Panc1 (cell line): ENCODE measurements at regions not wholly inside any gene's neighbourhood (a gene's known extent, or its start where the extent isn't known, plus 50 kb on each side); places are given as distances from the start of the nearest gene placed in this dataset.
"Not testable (repeated sequence)": the region's sequence is repeated elsewhere in the genome, so short reads cannot be mapped to it uniquely, and the experiment has no call there.

Source experiments
- POLR2AphosphoS5 ChIP-seq: IDR thresholded peaks from 2 replicates; pipeline ENCODE4 v1.6.1; 2012; ENCODE audit warnings: mild to moderate bottlenecking, low read depth, low read length, moderate library complexity
- SIN3A ChIP-seq: IDR thresholded peaks from 2 replicates; pipeline ENCODE4 v1.6.1; 2012; ENCODE audit warnings: low read depth, mild to moderate bottlenecking, low read length, moderate library complexity, borderline replicate concordance; ENCODE audit not compliant: insufficient read depth
- TF ChIP-seq, protein P1 (sequence below): fragments of 450-650 bp; IDR thresholded peaks from 2 replicates; pipeline ENCODE4 v1.5.1; 2017; ENCODE audit warnings: mild to moderate bottlenecking
- TF ChIP-seq, protein P2 (sequence below), 2 experiments: IDR thresholded peaks; 2 replicates each; pipeline ENCODE4 v1.6.1; 2011 to 2012; ENCODE audit warnings: low read depth in 2 of 2, control low read depth in 1 of 2, low read length in 1 of 2, mild to moderate bottlenecking in 1 of 2, moderate library complexity in 1 of 2; ENCODE audit not compliant: insufficient read depth in 1 of 2

- TF ChIP-seq, protein P1, sequence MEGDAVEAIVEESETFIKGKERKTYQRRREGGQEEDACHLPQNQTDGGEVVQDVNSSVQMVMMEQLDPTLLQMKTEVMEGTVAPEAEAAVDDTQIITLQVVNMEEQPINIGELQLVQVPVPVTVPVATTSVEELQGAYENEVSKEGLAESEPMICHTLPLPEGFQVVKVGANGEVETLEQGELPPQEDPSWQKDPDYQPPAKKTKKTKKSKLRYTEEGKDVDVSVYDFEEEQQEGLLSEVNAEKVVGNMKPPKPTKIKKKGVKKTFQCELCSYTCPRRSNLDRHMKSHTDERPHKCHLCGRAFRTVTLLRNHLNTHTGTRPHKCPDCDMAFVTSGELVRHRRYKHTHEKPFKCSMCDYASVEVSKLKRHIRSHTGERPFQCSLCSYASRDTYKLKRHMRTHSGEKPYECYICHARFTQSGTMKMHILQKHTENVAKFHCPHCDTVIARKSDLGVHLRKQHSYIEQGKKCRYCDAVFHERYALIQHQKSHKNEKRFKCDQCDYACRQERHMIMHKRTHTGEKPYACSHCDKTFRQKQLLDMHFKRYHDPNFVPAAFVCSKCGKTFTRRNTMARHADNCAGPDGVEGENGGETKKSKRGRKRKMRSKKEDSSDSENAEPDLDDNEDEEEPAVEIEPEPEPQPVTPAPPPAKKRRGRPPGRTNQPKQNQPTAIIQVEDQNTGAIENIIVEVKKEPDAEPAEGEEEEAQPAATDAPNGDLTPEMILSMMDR = not testable (repeated sequence)
- TF ChIP-seq POLR2AphosphoS5, SIN3A: not testable (repeated sequence)
- TF ChIP-seq, protein P2, sequence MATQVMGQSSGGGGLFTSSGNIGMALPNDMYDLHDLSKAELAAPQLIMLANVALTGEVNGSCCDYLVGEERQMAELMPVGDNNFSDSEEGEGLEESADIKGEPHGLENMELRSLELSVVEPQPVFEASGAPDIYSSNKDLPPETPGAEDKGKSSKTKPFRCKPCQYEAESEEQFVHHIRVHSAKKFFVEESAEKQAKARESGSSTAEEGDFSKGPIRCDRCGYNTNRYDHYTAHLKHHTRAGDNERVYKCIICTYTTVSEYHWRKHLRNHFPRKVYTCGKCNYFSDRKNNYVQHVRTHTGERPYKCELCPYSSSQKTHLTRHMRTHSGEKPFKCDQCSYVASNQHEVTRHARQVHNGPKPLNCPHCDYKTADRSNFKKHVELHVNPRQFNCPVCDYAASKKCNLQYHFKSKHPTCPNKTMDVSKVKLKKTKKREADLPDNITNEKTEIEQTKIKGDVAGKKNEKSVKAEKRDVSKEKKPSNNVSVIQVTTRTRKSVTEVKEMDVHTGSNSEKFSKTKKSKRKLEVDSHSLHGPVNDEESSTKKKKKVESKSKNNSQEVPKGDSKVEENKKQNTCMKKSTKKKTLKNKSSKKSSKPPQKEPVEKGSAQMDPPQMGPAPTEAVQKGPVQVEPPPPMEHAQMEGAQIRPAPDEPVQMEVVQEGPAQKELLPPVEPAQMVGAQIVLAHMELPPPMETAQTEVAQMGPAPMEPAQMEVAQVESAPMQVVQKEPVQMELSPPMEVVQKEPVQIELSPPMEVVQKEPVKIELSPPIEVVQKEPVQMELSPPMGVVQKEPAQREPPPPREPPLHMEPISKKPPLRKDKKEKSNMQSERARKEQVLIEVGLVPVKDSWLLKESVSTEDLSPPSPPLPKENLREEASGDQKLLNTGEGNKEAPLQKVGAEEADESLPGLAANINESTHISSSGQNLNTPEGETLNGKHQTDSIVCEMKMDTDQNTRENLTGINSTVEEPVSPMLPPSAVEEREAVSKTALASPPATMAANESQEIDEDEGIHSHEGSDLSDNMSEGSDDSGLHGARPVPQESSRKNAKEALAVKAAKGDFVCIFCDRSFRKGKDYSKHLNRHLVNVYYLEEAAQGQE (IDR thresholded peaks at IDR 0.05; ENCODE audit: insufficient read depth in 1 of 2, low read depth in 2 of 2, low read length in 1 of 2) = not testable (repeated sequence)
Observed at GRCh38 chr7:56803965-56804754, 328.1 kb downstream of the ZNF479 start.
